ENCODE measurements at regions not wholly inside any gene's neighbourhood (a gene's known extent, or its start where the extent isn't known, plus 50 kb on each side); places are given as distances from the start of the nearest gene placed in this dataset.
A peak's percentile ranks its signal among the peaks of the same experiment; 100 is the strongest.
"Not testable (repeated sequence)": the region's sequence is repeated elsewhere in the genome, so short reads cannot be mapped to it uniquely, and the experiment has no call there.

GRCh38 chr18:34942276-34942675 is 98.9 kb upstream of the MAPRE2 start:
- DNase-seq = no peak

- DNase-seq = no peak
Measured at GRCh38 chr18:34942975-34943374, 98.2 kb upstream of the MAPRE2 start.

- no peak for DNase-seq
Measured at GRCh38 chr18:34943587-34943986, 97.6 kb upstream of the MAPRE2 start.

DNA sequence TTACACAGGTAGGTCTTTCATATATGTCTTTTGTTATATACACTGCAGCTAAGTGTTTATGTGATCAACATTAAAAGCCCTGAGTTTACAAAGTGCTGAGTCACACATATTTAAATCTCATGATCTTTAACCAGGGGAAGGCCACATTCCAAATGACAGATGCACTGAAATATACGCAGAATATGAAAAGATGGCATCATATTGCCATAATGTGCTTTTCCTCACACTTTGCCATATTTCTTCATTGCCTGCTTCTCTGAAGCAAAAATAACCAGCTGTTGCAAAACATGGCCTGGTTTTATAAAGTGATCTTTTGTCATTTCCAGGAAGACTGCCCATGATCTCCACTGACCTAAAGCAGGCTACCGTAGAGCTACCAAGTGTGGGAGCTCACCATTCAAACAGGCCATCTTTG is 93.5 kb upstream of the MAPRE2 start:
- DNase-seq = no peak

DNA sequence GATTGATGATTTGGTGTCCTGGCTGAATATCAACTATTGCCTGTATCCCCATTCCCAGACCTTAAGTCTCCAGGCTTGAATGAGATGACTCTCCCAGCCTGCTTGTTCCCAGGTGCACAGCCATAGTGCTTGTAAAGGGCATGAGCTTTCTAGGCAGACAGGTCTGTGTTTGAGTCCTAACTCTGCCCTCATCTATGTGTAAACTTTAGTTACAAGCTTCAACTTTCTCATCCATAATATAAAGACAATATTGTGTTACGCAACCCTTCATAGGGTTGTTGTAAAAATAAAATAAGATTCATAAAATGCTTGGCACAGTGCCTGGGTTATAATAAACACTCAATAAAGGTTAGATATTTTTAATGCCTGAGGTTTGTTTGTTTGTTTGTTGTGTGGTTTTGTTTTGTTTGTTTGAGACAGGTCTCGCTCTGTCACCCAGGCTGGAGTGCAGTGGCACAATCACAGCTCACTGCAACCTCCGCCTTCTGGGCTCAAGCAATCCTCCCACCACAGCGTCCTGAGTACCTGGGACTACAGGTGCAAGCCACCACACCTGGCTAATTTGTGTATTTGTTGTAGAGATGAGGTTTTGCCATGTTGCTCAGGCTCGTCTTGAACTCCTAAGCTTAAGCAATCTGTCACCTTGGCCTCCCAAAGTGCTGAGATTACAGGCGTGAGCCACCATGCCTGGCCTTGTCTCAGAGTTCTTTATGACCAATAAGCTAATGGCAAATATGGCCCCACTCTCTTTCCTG is 89.4 kb upstream of the MAPRE2 start:
- DNase-seq = no peak

GRCh38 chr18:34953212-34953611 is 88.0 kb upstream of the MAPRE2 start:
- no peak for DNase-seq

DNA sequence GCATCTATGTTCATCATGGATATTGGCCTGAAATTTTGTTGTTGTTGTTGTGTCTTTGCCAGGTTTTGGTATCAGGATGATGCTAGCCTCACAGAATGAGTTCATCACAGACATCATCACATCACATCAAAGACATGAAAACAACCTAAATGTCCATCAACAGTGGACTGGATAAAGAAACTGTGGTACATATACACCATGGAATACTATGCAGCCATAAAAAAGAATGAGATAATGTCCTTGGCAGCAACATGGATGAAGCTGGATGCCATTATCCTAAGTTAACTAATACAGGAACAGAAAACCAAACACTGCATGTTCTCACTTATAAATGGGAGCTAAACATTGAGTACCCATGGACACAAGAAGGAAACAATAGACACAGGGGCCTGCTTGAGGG is 85.7 kb upstream of the MAPRE2 start:
- not testable (repeated sequence) for DNase-seq

- DNase-seq = no peak
Measured at GRCh38 chr18:34956663-34957062, 84.5 kb upstream of the MAPRE2 start.

DNA sequence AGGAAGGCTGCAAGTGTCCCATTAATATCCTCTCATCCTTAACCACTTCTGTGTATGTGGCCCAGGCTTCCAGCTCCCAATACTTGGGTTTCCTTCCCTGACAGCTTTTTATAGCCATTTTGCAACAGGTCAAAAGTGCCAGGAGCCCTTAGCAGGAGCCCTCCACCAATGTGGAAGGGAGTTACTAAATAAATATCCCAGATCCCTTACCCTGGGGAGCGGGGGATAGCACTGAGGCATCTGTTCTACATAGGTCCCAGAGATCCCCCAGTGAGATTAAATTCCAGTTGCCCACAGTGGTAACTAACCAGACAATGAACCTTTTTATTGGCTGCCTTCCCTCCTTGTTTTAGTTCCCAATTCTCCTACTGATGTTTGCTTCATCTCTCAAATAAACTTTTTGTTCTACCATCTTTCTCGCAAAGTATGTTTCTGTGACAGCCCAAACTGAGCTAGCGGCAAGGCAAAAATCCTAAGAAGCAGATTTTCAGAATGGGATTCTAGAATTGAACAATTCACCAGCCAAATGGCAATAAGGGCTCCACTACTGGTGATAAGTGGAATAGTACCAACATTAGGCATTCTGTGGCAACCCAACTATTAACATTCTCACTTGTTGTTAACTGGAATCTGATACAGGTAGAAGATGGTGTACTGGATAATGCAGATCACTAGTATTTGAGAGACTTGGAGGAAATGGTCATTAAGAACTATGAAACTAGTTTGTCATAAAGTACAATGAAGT is 83.9 kb upstream of the MAPRE2 start:
- no peak for DNase-seq

- no peak for DNase-seq
Measured at GRCh38 chr18:34957864-34958259, 83.4 kb upstream of the MAPRE2 start.

GRCh38 chr18:34959211-34959829 is 81.9 kb upstream of the MAPRE2 start:
- DNase-seq = no peak

GRCh38 chr18:34959989-34960388 is 81.2 kb upstream of the MAPRE2 start:
- DNase-seq = no peak

GRCh38 chr18:34965108-34965507 is 76.1 kb upstream of the MAPRE2 start:
- DNase-seq = no peak

- no peak for DNase-seq
Measured at GRCh38 chr18:34965566-34965965, 75.6 kb upstream of the MAPRE2 start.

GRCh38 chr18:34970106-34970505 is 71.1 kb upstream of the MAPRE2 start:
- no peak for DNase-seq

GRCh38 chr18:34971313-34971712 is 69.9 kb upstream of the MAPRE2 start:
- DNase-seq = no peak

DNA sequence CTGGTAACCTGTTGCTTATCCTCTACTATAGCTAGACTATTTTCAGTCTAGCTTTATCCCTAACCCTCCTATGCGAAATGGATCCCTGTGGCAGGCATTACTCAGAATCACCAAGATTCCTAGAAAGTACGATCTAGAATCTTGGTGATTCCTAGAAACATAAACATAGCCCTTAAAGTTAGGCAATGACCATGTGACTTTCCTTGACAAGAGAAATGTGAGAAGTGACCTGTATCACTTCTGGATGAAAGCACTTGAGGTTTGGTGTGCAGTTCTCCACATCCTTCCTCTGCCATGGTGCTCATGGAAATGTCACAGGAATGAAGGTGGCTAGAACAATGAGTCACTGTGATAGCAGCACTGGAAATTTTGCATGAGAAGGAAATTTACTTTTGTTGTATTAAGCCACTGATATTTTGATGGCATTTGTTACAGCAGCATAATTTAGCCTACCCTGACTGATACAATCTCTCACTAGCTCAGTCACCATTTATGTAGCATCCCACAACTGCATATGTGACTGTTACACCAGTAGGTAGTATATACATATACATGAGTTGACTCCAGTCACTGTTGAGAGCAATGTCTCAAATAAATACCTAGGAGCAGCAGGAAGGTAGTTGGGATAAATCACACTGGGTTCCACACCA is 68.3 kb upstream of the MAPRE2 start:
- DNase-seq = no peak

- no peak for DNase-seq
Measured at GRCh38 chr18:34976123-34976522, 65.1 kb upstream of the MAPRE2 start.

GRCh38 chr18:34976534-34976898 is 64.7 kb upstream of the MAPRE2 start:
- no peak for DNase-seq

DNA sequence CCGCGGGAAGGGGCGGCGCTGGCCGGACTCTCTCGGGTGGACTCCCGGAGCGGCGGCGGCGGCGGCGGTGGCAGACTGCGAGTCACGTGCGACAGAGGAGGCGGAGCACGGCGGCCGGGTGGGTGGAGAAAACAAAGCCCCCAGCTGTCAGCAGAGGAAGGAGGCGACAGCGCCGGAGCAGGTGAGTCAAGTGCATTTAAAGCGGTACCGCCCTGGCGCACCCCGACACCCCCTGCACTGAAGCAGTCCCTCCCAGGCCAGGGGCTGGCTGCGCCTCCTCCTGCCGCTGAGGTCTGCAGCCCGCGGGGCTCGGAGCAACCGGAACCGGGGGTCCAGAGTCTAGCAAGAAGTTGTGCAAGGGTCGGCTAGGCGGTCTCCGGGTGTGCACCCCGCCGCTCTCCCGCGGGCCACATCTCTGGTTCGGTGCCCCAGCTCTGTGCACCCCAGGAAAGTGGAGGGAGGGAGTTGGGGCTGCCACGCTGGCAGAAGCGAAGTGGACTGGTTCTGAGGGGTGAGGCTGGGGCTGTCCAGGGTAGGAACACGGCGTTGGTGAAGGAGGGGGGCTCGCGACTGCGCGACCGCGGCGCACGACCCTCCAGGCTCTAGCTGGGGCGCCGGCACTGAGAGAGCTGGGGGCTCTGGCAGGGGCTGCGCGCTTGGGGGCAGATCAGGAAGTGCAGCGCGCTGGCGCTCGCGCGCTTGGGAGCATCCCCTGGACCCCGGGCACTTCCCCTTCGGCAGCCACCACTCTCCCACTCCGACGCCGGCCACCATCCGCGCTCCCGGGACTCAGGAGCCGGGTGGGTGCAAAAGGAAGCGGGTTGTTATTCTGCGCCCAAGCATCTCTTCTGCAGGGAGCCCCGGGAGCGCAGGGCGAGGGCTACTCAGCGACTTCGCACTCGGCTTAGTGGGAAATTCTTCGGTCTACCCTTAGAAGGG is 64.0 kb upstream of the MAPRE2 start:
- peak; percentile 76 for DNase-seq

DNA sequence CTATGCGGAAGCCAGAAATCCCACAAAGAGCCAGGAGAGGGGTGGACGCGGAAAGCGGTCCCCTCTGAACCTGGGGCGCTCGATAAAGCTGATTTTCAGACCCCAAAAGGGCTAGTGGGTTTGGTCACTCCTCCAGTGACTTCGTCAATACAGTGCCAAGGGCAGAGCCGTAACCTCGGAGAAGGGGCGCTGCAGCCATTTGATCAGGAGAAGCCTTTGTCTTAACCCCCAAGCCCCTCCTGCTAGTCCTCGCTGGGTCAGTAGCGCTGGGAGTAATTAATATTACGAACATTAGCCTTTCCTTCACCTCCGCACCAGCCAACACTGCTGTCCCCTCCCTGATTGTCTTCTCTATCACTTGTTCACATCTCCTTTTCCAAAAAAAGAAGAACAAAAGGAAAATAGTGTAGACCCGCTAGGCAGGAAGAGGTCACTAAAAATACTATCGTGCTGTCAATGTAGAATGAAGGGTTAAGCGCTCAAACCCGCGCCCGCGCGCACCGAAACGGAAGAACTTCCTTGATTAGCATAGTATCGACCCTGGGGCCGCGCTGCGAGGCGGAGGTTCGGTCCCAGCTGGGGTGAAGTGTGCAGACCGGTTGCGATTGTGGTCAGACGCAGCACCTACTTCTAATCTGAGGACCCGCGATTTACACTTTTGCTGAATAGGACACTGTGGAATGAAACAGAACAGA is 63.2 kb upstream of the MAPRE2 start:
- DNase-seq = peak; percentile 63

- no peak for DNase-seq
Measured at GRCh38 chr18:34978533-34978893, 62.7 kb upstream of the MAPRE2 start.

Data from stimulated activated CD4-positive, alpha-beta T cell treated with anti-CD3 and anti-CD28 coated beads, Interleukin-4, amount 100 ng/mL, for 24 hours (primary cell).